ENCODE measurements at regions not wholly inside any gene's neighbourhood (a gene's known extent, or its start where the extent isn't known, plus 50 kb on each side); places are given as distances from the start of the nearest gene placed in this dataset.

DNA sequence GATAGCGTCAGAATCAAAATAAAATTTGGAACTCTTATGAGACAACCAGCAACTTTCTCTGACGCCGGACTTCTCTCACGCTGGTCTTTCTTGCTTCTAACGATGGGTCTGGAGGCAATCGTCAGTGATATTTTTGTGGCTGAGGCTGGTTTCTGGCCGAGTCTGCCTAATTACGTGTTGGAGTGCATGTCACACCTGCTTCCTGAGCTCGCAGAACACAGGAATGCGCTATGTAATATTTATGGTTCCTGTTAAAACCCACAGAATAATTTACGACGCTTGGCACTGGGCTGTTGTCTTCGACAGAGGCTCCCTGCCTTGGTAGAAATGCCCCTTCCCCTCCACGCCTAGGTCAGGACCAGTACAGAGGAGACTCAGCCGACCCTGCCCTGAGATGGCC lies 64.9 kb downstream of the NPTX2 start:
- TF ChIP-seq, protein P1, sequence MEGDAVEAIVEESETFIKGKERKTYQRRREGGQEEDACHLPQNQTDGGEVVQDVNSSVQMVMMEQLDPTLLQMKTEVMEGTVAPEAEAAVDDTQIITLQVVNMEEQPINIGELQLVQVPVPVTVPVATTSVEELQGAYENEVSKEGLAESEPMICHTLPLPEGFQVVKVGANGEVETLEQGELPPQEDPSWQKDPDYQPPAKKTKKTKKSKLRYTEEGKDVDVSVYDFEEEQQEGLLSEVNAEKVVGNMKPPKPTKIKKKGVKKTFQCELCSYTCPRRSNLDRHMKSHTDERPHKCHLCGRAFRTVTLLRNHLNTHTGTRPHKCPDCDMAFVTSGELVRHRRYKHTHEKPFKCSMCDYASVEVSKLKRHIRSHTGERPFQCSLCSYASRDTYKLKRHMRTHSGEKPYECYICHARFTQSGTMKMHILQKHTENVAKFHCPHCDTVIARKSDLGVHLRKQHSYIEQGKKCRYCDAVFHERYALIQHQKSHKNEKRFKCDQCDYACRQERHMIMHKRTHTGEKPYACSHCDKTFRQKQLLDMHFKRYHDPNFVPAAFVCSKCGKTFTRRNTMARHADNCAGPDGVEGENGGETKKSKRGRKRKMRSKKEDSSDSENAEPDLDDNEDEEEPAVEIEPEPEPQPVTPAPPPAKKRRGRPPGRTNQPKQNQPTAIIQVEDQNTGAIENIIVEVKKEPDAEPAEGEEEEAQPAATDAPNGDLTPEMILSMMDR (IDR thresholded peaks at IDR 0.05), result no peak
- TF ChIP-seq ZFX (IDR thresholded peaks at IDR 0.05; ENCODE audit: borderline replicate concordance), result no peak
